ENCODE measurements at regions not wholly inside any gene's neighbourhood (a gene's known extent, or its start where the extent isn't known, plus 50 kb on each side); places are given as distances from the start of the nearest gene placed in this dataset.

GRCh38 chr6:102309700-102310099 is 916.2 kb downstream of the GRIK2 start:
- DNase-seq: no peak

GRCh38 chr6:102300350-102300749 is 906.8 kb downstream of the GRIK2 start:
- no peak for DNase-seq

GRCh38 chr6:102298051-102298450 is 904.5 kb downstream of the GRIK2 start:
- DNase-seq: no peak
